ENCODE measurements at regions not wholly inside any gene's neighbourhood (a gene's known extent, or its start where the extent isn't known, plus 50 kb on each side); places are given as distances from the start of the nearest gene placed in this dataset.

DNA sequence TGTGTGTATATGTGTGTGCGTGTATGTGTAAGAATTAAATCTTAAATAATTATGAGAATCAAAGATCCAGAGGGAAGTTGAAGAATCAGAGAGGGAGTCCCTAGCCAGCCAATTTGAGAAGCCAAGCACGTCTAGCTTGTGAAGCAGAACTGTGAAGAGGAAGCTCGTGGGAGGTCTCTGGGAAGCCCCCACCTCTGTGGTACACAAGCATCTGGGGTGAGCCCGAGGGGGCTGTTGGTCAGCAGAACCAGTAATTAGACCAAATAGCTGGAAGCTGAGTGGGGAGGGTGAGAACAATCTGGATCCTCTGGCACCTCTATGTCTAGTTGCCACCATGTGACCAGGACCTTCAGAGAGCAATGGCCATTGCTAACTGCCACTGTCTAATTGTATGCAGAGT, 162.7 kb upstream of the ADRA1D start:
- intact Hi-C loops (cut with DNase I): no loop called here
- no peak for TF ChIP-seq POLR2A (IDR thresholded peaks at IDR 0.05)
- TF ChIP-seq, protein P1, sequence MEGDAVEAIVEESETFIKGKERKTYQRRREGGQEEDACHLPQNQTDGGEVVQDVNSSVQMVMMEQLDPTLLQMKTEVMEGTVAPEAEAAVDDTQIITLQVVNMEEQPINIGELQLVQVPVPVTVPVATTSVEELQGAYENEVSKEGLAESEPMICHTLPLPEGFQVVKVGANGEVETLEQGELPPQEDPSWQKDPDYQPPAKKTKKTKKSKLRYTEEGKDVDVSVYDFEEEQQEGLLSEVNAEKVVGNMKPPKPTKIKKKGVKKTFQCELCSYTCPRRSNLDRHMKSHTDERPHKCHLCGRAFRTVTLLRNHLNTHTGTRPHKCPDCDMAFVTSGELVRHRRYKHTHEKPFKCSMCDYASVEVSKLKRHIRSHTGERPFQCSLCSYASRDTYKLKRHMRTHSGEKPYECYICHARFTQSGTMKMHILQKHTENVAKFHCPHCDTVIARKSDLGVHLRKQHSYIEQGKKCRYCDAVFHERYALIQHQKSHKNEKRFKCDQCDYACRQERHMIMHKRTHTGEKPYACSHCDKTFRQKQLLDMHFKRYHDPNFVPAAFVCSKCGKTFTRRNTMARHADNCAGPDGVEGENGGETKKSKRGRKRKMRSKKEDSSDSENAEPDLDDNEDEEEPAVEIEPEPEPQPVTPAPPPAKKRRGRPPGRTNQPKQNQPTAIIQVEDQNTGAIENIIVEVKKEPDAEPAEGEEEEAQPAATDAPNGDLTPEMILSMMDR (IDR thresholded peaks at IDR 0.05): no peak

DNA sequence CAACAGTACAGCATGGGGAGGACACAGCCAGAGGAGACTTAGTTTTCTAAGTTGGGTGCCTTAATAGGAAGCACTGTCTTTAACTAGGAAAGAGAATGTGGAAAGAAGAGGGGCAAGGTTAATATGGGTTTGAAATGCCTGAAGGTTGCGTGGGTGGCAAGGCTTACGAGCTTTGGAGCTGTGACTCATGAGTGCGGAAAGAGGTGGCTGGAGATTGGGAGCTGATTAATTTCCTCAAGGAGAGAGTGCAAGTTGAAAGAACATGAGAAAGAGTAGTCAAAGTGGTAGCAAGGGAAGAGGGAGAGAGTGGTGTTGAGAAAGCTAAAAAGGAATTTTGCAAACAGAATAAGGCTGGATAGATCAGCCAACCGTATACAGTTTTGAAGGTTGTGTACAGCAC, 157.5 kb upstream of the ADRA1D start:
- intact Hi-C loops (cut with DNase I): no loop called here
- TF ChIP-seq, protein P1 (IDR thresholded peaks at IDR 0.05): no peak
- no peak for TF ChIP-seq POLR2A (IDR thresholded peaks at IDR 0.05)
- DNase-seq (no peak), ATAC-seq (no peak)
- Histone ChIP-seq H3K9me3 (no peaks in the 10 kb centered on the region), H3K4me1 (no peaks in the 10 kb centered on the region), H3K36me3 (replicated peaks in 1 of 2; ENCODE audit: insufficient read depth in 1 of 2, low read depth in 2 of 2) (no peaks in the 10 kb centered on the region), H3K27ac (no peak overlapping the region), H3K27me3 (peaks cover 0 to 5% of the 10 kb centered on the region in 2 donors), H3K4me3 (no peak overlapping the region)
- WGBS, 2 donors: 59 to 74% methylated on average over 3 to 4 of the region's 4 CpGs

More for the DNA sequence above, 162.7 kb upstream of the ADRA1D start:
- no peaks in the 10 kb centered on the region for H3K36me3 ChIP-seq (replicated peaks in 1 of 2; ENCODE audit: insufficient read depth in 1 of 2, low read depth in 2 of 2)
- H3K27ac ChIP-seq: no peak overlapping the region
- DNase-seq (no peak), ATAC-seq (no peak)
- H3K27me3 ChIP-seq: peaks cover 0 to 5% of the 10 kb centered on the region in 2 donors
- H3K4me1 ChIP-seq: no peaks in the 10 kb centered on the region
- H3K4me3 ChIP-seq: no peak overlapping the region
- 47 to 66% methylated on average over 4 of the region's 4 CpGs for whole genome bisulfite sequencing, 2 donors
- H3K9me3 ChIP-seq: no peaks in the 10 kb centered on the region

DNA sequence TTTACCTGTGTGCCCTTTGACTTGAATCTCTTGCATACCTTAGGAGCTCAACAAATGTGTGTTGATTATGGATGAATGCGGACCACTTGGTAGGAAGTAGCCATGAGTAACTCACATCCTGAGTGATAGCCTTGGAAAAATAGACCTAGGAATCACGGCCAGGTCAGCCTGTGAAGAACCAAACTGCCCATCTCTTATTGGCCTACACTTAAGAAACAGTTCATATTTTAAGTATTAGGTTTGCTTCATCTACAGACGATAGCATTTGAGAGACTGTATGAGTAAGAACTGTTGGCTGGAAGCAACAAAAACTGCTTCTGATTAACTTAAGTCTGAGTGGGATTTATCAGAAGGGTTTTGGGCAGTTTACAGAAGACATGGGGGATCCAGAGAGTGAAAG, 152.5 kb upstream of the ADRA1D start:
- ATAC-seq (no peak), DNase-seq (no peak)
- H3K36me3 ChIP-seq (replicated peaks in 1 of 2; ENCODE audit: insufficient read depth in 1 of 2, low read depth in 2 of 2): no peaks in the 10 kb centered on the region
- no peak for TF ChIP-seq POLR2A (IDR thresholded peaks at IDR 0.05)
- TF ChIP-seq, protein P1 (IDR thresholded peaks at IDR 0.05): no peak
- no peaks in the 10 kb centered on the region for H3K27me3 ChIP-seq
- H3K9me3 ChIP-seq: peaks cover 0 to 8% (median 0%) of the 10 kb centered on the region in 3 donors
- WGBS, 2 donors: 60 to 66% methylated on average over 3 of the region's 3 CpGs
- H3K27ac ChIP-seq: no peak overlapping the region
- no peaks in the 10 kb centered on the region for H3K4me1 ChIP-seq
- no peak overlapping the region for H3K4me3 ChIP-seq
- intact Hi-C loops (cut with DNase I): no loop called here

DNA sequence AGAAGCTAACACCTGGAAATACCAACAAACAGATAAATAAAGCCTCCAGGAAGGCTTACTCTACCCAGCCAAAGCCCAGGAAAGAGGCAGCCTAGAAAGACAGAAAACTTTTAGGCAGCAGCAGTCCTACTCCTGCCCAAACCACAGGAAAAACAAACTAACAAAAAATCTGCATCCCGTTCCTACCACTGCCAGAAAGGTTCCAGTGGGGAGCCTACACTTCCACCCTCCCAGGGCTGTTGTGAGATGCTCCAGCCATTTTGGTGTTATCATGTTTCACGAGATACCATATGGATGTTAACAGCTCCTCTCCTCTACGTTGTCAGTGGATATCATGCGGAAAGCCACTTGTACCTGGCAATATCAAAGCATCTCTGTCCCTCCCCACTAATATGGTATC, 135.9 kb upstream of the ADRA1D start:
- ATAC-seq (no peak), DNase-seq (no peak)
- Histone ChIP-seq H3K36me3 (replicated peaks in 1 of 2; ENCODE audit: insufficient read depth in 1 of 2, low read depth in 2 of 2) (no peaks in the 10 kb centered on the region), H3K4me3 (no peak overlapping the region), H3K27ac (no peak overlapping the region), H3K4me1 (no peaks in the 10 kb centered on the region), H3K9me3 (no peaks in the 10 kb centered on the region), H3K27me3 (peaks cover 0 to 5% of the 10 kb centered on the region in 2 donors)
- intact Hi-C loops (cut with DNase I): no loop called here
- 76 to 79% methylated on average over 4 of the region's 4 CpGs for WGBS, 2 donors
- TF ChIP-seq POLR2A (IDR thresholded peaks at IDR 0.05): no peak
- TF ChIP-seq, protein P1 (IDR thresholded peaks at IDR 0.05): no peak

DNA sequence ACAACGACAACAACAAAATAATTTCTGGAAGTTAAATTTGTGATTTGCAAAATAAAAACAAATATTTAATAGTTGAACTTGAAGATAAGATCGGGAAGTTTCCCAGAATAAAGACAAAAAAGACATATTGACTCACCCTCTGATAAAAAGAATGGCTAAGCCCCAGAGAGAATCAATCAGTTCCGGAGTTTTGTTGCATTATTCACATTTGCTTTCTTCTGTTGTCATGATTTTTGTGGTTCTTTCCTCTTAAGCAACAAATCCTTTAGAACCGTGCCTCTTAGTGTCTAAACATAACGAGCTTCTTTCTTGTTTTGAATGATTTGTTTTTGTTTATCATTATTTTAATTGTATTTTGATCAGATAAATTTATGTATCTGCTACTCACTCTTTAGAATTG, 134.9 kb upstream of the ADRA1D start:
- WGBS, 2 donors: 32 to 37% methylated on average over 5 of the region's 5 CpGs
- H3K4me1 ChIP-seq: no peaks in the 10 kb centered on the region
- ATAC-seq (no peak), DNase-seq (no peak)
- TF ChIP-seq, protein P1 (IDR thresholded peaks at IDR 0.05): no peak
- no peak for TF ChIP-seq POLR2A (IDR thresholded peaks at IDR 0.05)
- H3K4me3 ChIP-seq: no peak overlapping the region
- no peaks in the 10 kb centered on the region for H3K36me3 ChIP-seq (replicated peaks in 1 of 2; ENCODE audit: insufficient read depth in 1 of 2, low read depth in 2 of 2)
- H3K9me3 ChIP-seq: no peaks in the 10 kb centered on the region
- peaks cover 0 to 5% of the 10 kb centered on the region in 2 donors for H3K27me3 ChIP-seq
- intact Hi-C loops (cut with DNase I): no loop called here
- no peak overlapping the region for H3K27ac ChIP-seq
